ENCODE measurements at regions not wholly inside any gene's neighbourhood (a gene's known extent, or its start where the extent isn't known, plus 50 kb on each side); places are given as distances from the start of the nearest gene placed in this dataset.

DNA sequence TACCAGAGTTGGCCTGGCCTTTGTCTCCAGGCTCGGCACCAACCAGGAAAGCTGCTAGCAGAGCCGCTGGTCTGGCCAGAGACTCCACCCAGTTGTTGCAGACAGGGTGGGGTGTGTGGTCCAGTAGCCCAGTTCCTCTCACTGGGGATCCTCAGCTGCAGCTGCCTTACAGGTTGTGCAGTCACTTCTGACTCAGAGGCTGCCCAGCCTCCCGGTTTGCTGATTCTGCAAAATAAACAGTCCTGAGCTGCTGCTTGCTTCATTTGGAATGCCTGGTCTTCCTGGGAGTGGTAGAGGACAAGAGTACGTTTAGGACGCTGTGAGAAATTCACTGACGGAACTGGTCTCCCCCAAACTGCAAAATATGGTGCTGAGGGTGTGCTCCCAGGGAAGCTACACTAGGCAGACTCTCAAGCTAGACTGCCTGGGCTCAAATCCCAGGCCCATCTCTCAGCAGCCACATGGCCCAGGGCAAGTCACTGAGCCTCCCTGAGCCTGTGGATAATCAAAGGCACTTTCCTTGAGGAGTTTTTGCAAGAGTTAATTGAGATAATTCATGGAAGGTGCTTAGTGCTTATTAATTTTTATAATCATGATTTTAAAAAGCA, 246.1 kb downstream of the TFAP2C start:
- H3K9me3 Mint-ChIP-seq = peaks cover 3% of the 10 kb centered on the region
- H3K36me3 Mint-ChIP-seq (ENCODE audit: low read depth) = no peaks in the 10 kb centered on the region

DNA sequence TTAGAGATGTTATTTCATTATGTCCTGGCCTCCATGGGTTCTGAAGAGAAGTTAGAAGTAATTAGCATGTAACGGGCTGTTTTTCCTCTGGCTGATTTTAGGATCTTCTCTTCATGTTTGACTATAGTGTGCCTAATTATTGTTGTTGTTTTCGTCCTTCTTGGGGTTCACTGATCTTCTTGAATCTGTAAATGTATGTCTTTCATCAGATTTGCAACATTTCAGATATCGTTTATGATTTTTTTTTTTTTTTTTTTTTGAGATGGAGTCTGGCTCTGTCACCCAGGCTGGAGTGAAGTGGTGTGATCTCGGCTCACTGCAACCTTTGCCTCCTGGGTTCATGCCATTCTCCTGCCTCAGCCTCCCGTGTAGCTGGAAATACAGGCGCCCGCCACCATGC, 246.7 kb downstream of the TFAP2C start:
- H3K9me3 Mint-ChIP-seq = peaks cover 3% of the 10 kb centered on the region
- no peak overlapping the region for H3K27ac Mint-ChIP-seq
- peaks cover 36% of the 10 kb centered on the region for H3K27me3 Mint-ChIP-seq (ENCODE audit: low read depth)
- no peaks in the 10 kb centered on the region for H3K4me1 Mint-ChIP-seq
- TF ChIP-seq, protein P1, sequence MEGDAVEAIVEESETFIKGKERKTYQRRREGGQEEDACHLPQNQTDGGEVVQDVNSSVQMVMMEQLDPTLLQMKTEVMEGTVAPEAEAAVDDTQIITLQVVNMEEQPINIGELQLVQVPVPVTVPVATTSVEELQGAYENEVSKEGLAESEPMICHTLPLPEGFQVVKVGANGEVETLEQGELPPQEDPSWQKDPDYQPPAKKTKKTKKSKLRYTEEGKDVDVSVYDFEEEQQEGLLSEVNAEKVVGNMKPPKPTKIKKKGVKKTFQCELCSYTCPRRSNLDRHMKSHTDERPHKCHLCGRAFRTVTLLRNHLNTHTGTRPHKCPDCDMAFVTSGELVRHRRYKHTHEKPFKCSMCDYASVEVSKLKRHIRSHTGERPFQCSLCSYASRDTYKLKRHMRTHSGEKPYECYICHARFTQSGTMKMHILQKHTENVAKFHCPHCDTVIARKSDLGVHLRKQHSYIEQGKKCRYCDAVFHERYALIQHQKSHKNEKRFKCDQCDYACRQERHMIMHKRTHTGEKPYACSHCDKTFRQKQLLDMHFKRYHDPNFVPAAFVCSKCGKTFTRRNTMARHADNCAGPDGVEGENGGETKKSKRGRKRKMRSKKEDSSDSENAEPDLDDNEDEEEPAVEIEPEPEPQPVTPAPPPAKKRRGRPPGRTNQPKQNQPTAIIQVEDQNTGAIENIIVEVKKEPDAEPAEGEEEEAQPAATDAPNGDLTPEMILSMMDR (IDR thresholded peaks at IDR 0.05; ENCODE audit: unreplicated experiment in 3 of 3) = no peak
- no peak overlapping the region for H3K4me3 Mint-ChIP-seq
- H3K36me3 Mint-ChIP-seq (ENCODE audit: low read depth) = no peaks in the 10 kb centered on the region

More for the DNA sequence above, 246.1 kb downstream of the TFAP2C start:
- H3K4me3 Mint-ChIP-seq = no peak overlapping the region
- peaks cover 43% of the 10 kb centered on the region for H3K27me3 Mint-ChIP-seq (ENCODE audit: low read depth)
- no peaks in the 10 kb centered on the region for H3K4me1 Mint-ChIP-seq
- TF ChIP-seq, protein P1 (IDR thresholded peaks at IDR 0.05; ENCODE audit: unreplicated experiment in 3 of 3) = no peak
- H3K27ac Mint-ChIP-seq = no peak overlapping the region

DNA sequence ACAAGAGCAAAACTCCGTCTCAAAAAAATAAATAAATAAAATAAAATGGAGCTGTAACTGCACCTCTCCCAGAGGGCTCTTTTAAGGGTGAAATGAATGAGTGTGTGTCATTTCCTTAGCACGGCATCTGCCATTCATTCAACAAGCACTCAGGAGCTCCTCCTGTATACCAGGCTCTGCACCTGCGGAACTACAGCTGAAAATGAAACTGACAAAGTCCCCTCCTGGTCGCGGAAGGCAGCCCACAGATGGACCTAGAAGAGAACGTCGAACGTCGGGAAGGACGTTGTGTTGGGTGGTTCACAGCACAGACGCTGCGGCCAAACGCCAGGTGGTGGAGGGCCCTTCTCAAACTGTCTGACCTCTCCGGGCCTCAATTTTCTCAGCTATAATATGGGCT, 256.4 kb downstream of the TFAP2C start:
- Mint-ChIP-seq H3K36me3 (ENCODE audit: low read depth) (no peaks in the 10 kb centered on the region), H3K27me3 (ENCODE audit: low read depth) (peaks cover 13% of the 10 kb centered on the region), H3K9me3 (no peaks in the 10 kb centered on the region), H3K27ac (no peak overlapping the region), H3K4me1 (no peaks in the 10 kb centered on the region), H3K4me3 (no peak overlapping the region)
- TF ChIP-seq, protein P1 (IDR thresholded peaks at IDR 0.05; ENCODE audit: unreplicated experiment in 3 of 3) = no peak

DNA sequence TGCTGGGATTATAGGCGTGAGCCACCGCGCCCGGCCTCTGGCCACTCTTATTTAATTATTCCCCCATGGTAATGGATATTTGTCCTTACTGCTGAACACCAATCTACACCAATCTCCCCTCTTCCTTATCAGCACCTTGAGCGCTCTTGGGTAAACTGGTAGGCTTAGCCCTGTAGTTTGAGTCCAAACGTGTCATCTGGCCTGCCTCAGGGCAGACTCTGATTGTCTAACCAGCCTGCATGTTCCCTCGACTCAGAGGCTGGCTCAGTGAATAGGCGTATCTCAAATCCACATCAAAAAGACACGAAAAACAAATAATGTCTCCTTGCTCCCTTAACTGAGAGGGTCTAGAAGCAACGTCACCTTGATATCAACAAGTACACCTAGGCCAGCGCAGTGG, 260.9 kb downstream of the TFAP2C start:
- TF ChIP-seq, protein P1 (IDR thresholded peaks at IDR 0.05; ENCODE audit: unreplicated experiment in 3 of 3) = no peak
- no peaks in the 10 kb centered on the region for H3K4me1 Mint-ChIP-seq
- no peak overlapping the region for H3K27ac Mint-ChIP-seq
- peaks cover 13% of the 10 kb centered on the region for H3K27me3 Mint-ChIP-seq (ENCODE audit: low read depth)
- H3K36me3 Mint-ChIP-seq (ENCODE audit: low read depth) = no peaks in the 10 kb centered on the region
- no peaks in the 10 kb centered on the region for H3K9me3 Mint-ChIP-seq
- H3K4me3 Mint-ChIP-seq = no peak overlapping the region

DNA sequence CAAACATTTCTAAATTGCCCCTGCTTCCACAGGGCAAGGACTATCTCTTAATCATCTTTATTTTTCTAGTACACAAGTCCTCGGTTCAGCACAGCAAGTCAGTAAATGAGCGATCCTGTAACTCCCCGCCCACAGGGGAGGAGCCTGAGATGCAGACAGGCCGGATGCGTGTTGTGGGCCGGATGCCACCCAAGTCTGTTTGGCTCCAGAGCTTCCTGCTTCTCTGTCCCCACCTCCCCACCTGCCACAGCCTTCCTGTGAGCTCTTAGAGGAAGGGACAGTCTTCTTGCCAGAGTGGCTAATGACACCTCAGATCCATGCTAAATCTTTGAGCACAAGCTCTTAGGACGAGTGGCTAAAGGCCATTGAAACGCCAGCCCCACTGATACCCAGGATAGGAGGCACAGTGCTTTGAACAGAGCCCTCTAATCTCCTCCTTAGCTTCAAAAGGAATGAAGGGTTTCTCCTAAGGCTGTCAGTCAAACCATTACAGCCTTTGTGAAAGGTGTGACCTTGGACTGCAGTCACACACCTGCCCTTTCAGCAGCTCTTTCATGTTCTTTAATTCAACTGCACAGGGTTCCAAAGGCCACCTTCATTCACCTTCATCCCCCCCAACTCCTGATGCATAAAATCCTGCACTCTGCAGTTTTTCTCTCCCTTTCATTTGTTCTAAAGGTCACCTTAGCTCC, 264.3 kb downstream of the TFAP2C start:
- Mint-ChIP-seq H3K9me3 (no peaks in the 10 kb centered on the region), H3K4me1 (no peaks in the 10 kb centered on the region), H3K36me3 (ENCODE audit: low read depth) (no peaks in the 10 kb centered on the region), H3K27ac (no peak overlapping the region), H3K4me3 (no peak overlapping the region), H3K27me3 (ENCODE audit: low read depth) (peaks cover 37% of the 10 kb centered on the region)
- TF ChIP-seq, protein P1 (IDR thresholded peaks at IDR 0.05; ENCODE audit: unreplicated experiment in 3 of 3) = no peak

DNA sequence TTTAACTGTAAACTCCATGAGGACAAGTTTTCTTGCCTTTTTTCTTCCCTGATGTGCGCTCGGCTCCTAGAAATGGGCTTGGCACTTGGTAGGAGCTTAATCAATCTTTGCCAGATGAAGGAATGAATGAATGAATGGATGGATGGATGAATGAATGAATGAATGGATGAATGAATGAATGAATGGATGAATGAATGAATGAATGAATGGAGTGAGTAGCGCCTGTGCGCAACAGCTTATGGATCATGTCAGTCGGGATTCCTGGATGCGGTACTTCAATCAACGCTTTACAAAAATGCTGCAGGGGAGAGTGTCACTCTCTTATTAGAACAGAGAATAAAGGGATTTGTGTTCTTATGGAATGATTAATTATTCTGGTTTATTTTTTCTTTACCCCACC, 267.3 kb downstream of the TFAP2C start:
- TF ChIP-seq, protein P1 (IDR thresholded peaks at IDR 0.05; ENCODE audit: unreplicated experiment in 3 of 3) = no peak
- Mint-ChIP-seq H3K27ac (no peak overlapping the region), H3K27me3 (ENCODE audit: low read depth) (peaks cover 51% of the 10 kb centered on the region), H3K9me3 (peaks cover 10% of the 10 kb centered on the region), H3K4me1 (no peaks in the 10 kb centered on the region), H3K36me3 (ENCODE audit: low read depth) (peaks cover 3% of the 10 kb centered on the region), H3K4me3 (no peak overlapping the region)

All from nephron (organoid).